GM13977 (cell line): ENCODE measurements at regions not wholly inside any gene's neighbourhood (a gene's known extent, or its start where the extent isn't known, plus 50 kb on each side); places are given as distances from the start of the nearest gene placed in this dataset.

Source experiments
- DNase-seq: peaks from one replicate; pipeline ENCODE4 v3.0.0; 2012; ENCODE audit warnings: low spot score
- in situ Hi-C: fragments of 300-500 bp; cut with MboI; formaldehyde crosslinking; loops from one replicate; pipeline ENCODE4 v1.12.0; 2022; ENCODE audit warnings: low sequenced_read_pairs, low pct_unique_long_range_greater_than_20kb, mixed read lengths, inconsistent platforms; ENCODE audit not compliant: unreplicated experiment
- TF ChIP-seq, protein P1 (sequence below): IDR thresholded peaks from 2 replicates; pipeline ENCODE4 v1.5.1; 2012; ENCODE audit warnings: mild to moderate bottlenecking, control low read depth; ENCODE audit not compliant: insufficient read depth; ENCODE audit errors: extremely low read depth, missing control alignments

DNA sequence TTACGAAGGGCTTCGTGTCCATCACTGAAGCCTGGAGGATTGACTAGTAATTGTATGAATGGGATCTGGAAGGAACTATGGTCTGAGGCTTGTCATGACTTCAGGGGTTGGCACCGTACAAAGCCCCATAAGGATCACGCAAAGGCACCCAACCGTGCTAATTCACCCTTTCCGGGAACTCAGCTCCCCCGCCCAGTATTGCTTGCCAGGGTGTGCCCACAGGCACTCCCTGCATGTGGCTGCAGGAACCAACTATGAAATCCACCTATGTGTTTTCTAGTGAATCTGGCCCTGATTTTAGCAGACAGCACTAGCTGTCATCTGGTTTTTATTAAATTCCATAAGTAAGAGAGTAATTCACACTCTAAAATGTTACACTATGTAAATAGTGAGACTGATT lies 139.2 kb downstream of the TM2D1 start:
- no peak for DNase-seq
- TF ChIP-seq, protein P1, sequence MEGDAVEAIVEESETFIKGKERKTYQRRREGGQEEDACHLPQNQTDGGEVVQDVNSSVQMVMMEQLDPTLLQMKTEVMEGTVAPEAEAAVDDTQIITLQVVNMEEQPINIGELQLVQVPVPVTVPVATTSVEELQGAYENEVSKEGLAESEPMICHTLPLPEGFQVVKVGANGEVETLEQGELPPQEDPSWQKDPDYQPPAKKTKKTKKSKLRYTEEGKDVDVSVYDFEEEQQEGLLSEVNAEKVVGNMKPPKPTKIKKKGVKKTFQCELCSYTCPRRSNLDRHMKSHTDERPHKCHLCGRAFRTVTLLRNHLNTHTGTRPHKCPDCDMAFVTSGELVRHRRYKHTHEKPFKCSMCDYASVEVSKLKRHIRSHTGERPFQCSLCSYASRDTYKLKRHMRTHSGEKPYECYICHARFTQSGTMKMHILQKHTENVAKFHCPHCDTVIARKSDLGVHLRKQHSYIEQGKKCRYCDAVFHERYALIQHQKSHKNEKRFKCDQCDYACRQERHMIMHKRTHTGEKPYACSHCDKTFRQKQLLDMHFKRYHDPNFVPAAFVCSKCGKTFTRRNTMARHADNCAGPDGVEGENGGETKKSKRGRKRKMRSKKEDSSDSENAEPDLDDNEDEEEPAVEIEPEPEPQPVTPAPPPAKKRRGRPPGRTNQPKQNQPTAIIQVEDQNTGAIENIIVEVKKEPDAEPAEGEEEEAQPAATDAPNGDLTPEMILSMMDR = no peak
- in situ Hi-C loops = no loop called here

- no peak for DNase-seq
- in situ Hi-C loops = no loop called here
- TF ChIP-seq, protein P1 = no peak
Measured at GRCh38 chr1:61583703-61584102, 141.2 kb downstream of the TM2D1 start.

DNA sequence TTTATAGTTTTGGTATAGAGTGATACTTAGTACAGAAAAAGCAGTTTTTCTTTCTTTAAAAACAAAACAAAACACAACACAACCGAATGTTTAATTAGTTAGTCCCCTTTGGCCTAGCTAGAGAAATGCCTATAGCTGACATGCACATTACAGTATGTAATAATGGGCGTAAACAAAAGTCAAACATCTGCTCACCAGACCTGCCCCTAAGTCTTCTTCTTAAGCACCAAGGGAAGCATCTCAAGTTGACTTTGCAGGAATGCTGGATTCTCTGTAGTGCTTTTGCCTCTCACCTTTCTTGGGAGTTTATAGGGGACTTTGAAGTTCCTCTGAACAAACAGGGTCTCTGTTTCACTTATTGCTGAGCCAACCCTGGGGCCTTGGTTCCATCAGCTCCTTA lies 143.7 kb downstream of the TM2D1 start:
- in situ Hi-C loops = no loop called here
- DNase-seq = no peak
- TF ChIP-seq, protein P1 = no peak

- TF ChIP-seq, protein P1 = no peak
- no peak for DNase-seq
- in situ Hi-C loops = no loop called here
Measured at GRCh38 chr1:61580417-61580816, 144.5 kb downstream of the TM2D1 start.

DNA sequence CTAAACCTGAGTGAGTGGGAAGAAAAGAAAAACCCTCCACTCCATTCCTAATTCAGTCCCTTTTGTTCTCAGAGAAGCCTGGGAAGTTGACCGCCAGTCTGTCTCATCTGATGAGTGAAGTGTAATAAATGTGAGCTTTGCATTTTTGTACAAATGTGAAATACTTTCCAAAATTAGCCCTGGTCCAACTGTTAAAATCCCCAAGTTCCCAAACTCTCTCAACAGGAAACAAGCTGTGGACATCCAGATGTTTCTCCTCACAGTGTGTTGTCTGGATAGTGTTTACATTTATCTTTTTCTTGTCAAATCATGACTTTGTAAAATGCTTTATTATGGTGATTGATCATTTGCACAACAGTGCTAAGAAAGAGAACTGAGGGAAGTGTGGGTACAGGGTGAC lies 145.1 kb downstream of the TM2D1 start:
- no peak for DNase-seq
- in situ Hi-C loops = no loop called here
- TF ChIP-seq, protein P1 = no peak

- in situ Hi-C loops = no loop called here
- TF ChIP-seq, protein P1 = no peak
- DNase-seq = no peak
Measured at GRCh38 chr1:61572046-61572445, 152.9 kb downstream of the TM2D1 start.

DNA sequence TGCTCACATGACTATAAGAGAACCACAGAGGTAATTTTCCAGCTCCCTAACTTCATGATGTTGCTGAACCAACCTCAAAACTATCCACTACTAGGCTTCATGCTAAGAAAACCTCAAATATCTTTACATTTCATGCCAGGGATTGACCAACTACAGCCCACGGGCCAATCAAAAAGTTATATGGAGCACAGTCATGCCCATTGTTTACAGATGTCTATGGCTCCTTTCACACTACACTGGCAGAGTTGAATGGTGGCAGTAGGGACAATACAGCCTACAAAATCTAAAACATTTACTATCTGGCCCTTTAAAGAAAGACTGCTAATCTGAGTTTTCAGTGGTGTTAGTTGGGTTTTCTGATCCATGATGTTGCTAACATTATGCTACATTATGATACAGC lies 154.8 kb downstream of the TM2D1 start:
- in situ Hi-C loops = no loop called here
- DNase-seq = no peak
- TF ChIP-seq, protein P1 = no peak
